Stomach (tissue), 4 donors: ENCODE measurements at regions not wholly inside any gene's neighbourhood (a gene's known extent, or its start where the extent isn't known, plus 50 kb on each side); places are given as distances from the start of the nearest gene placed in this dataset.

ENCODE experiments used
- POLR2A ChIP-seq, 4 donors: fragments of 450-650 bp; IDR thresholded peaks; one replicate each; pipeline ENCODE4 v1.6.1; 2016; ENCODE audit warnings: antibody characterized with exemption in 4 of 4, control low read depth in 2 of 4, mild to moderate bottlenecking in 1 of 4, moderate library complexity in 1 of 4
- POLR2AphosphoS5 ChIP-seq, 3 donors: sonication (generic); formaldehyde crosslinking; IDR thresholded peaks; one replicate each; pipeline ENCODE4 v1.6.1; 2016; ENCODE audit warnings: antibody characterized with exemption in 3 of 3
- TF ChIP-seq, protein P1 (sequence below), 7 experiments: fragments of 450-650 bp in 4 of 7; fragments of 200-600 bp in 3 of 7; sonication (generic) in 3 of 7; IDR thresholded peaks; one replicate each; pipeline ENCODE4 v1.5.1; 2016 to 2019; ENCODE audit warnings: antibody characterized with exemption in 7 of 7, control low read depth in 2 of 7, mild to moderate bottlenecking in 1 of 7

DNA sequence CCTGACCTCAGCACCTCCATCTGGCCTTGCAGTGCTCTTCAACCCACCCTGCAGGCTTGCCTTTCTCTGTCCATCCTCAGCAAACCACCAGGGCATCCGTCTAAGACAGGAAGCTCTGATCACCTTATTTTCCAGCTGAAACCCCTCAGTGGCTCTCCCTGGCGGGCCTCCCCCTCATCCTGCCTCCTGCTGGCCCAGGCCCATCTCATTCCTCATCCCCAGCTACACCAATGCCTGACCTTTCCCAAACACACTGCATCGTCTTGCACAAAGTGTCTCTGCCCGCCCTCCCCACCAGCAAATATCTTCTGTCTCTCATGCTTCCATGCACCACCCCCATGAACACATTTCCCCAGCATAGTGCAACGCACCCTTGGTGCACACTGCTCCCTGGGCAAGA, 205.0 kb downstream of the TOMM20 start:
- TF ChIP-seq, protein P1, sequence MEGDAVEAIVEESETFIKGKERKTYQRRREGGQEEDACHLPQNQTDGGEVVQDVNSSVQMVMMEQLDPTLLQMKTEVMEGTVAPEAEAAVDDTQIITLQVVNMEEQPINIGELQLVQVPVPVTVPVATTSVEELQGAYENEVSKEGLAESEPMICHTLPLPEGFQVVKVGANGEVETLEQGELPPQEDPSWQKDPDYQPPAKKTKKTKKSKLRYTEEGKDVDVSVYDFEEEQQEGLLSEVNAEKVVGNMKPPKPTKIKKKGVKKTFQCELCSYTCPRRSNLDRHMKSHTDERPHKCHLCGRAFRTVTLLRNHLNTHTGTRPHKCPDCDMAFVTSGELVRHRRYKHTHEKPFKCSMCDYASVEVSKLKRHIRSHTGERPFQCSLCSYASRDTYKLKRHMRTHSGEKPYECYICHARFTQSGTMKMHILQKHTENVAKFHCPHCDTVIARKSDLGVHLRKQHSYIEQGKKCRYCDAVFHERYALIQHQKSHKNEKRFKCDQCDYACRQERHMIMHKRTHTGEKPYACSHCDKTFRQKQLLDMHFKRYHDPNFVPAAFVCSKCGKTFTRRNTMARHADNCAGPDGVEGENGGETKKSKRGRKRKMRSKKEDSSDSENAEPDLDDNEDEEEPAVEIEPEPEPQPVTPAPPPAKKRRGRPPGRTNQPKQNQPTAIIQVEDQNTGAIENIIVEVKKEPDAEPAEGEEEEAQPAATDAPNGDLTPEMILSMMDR (IDR thresholded peaks at IDR 0.05): no peak
- TF ChIP-seq POLR2A (IDR thresholded peaks at IDR 0.05): no peak
- TF ChIP-seq POLR2AphosphoS5 (IDR thresholded peaks at IDR 0.05): no peak
